H1 (cell line): ENCODE measurements at regions not wholly inside any gene's neighbourhood (a gene's known extent, or its start where the extent isn't known, plus 50 kb on each side); places are given as distances from the start of the nearest gene placed in this dataset.

Experiments used
- CBX5 ChIP-seq: fragments of 300-800, 300-1000 bp; sonication (generic); IDR thresholded peaks from 2 replicates; pipeline ENCODE4 v1.7.1; 2016; ENCODE audit warnings: antibody characterized with exemption, low read length, low read depth
- EP300 ChIP-seq, 2 experiments: IDR thresholded peaks; 1 replicate in 1 of 2; 2 replicates in 1 of 2; pipeline ENCODE4 v1.6.1; 2011 to 2012; ENCODE audit warnings: low read depth in 2 of 2, low read length in 2 of 2, mild to moderate bottlenecking in 2 of 2, borderline replicate concordance in 1 of 2, inconsistent platforms in 1 of 2, moderate library complexity in 1 of 2
- EZH2 ChIP-seq: fragments of 200-600 bp; sonication (generic); IDR thresholded peaks from 2 replicates; pipeline ENCODE4 v1.7.1; 2012; ENCODE audit warnings: low read depth, mild to moderate bottlenecking, moderate library complexity, low read length, inconsistent platforms; ENCODE audit not compliant: severe bottlenecking
- MAFK ChIP-seq: IDR thresholded peaks from 2 replicates; pipeline ENCODE4 v1.6.1; 2012; ENCODE audit warnings: low read depth, mild to moderate bottlenecking, improper control_type of control experiment, low read length
- MAX ChIP-seq: IDR thresholded peaks from 2 replicates; pipeline ENCODE4 v1.6.1; 2012; ENCODE audit warnings: inconsistent platforms
- PHF8 ChIP-seq: fragments of 200-600 bp; sonication (generic); conservative IDR thresholded peaks from 2 replicates; pipeline ENCODE4 v1.7.1; 2012; ENCODE audit warnings: low read depth, mild to moderate bottlenecking, inconsistent platforms, low read length, moderate library complexity
- POLR2A ChIP-seq, 2 experiments: IDR thresholded peaks; 1 replicate in 1 of 2; 2 replicates in 1 of 2; pipeline ENCODE4 v1.6.1; 2011; ENCODE audit warnings: low read depth in 2 of 2, low read length in 2 of 2, mild to moderate bottlenecking in 2 of 2; ENCODE audit errors: control extremely low read depth in 1 of 2
- POLR2AphosphoS5 ChIP-seq: IDR thresholded peaks from 2 replicates; pipeline ENCODE4 v1.6.1; 2011; ENCODE audit warnings: low read depth, low read length
- RFX5 ChIP-seq: IDR thresholded peaks from 2 replicates; pipeline ENCODE4 v1.6.1; 2011; ENCODE audit warnings: low read depth, low read length, improper control_type of control experiment, borderline replicate concordance
- SIRT6 ChIP-seq: IDR thresholded peaks from one replicate; pipeline ENCODE4 v1.7.1; 2012; ENCODE audit warnings: low read length, inconsistent platforms
- SRF ChIP-seq: IDR thresholded peaks from 2 replicates; pipeline ENCODE4 v1.6.1; 2011; ENCODE audit warnings: mild to moderate bottlenecking, low read depth, low read length, moderate library complexity
- TCF12 ChIP-seq: IDR thresholded peaks from 2 replicates; pipeline ENCODE4 v1.6.1; 2011; ENCODE audit warnings: low read depth, mild to moderate bottlenecking, low read length
- YY1 ChIP-seq: IDR thresholded peaks from 2 replicates; pipeline ENCODE4 v1.6.1; 2011; ENCODE audit warnings: low read depth, mild to moderate bottlenecking, low read length
- TF ChIP-seq, protein P1 (sequence below), 3 experiments: IDR thresholded peaks; 1 replicate in 2 of 3; 2 replicates in 1 of 3; pipeline versions ENCODE4 v1.5.1 to v1.6.1; 2011; ENCODE audit warnings: low read length in 3 of 3, mild to moderate bottlenecking in 3 of 3, inconsistent platforms in 2 of 3, low read depth in 1 of 3, moderate library complexity in 1 of 3; ENCODE audit not compliant: insufficient read depth in 1 of 3; ENCODE audit errors: control extremely low read depth in 1 of 3

DNA sequence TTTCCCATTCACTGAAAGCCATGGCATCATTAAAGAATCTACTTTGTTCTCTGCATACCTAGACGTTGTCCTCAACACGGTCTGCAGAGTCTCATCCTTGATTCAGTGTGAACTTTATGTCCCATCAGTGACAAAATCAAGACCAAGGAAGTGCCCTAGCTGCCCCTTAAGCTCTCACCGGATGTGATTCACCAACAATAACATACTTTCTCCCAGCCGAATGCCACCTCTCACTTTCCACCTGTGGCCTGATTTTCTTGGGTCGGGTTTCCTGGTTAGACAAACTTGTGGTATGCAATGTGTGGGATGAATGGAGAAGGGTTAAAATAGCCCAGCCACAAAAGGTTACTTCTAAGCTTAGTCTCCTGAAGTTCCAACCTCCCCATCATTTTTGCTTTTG is 145.3 kb upstream of the PAPPA start:
- TF ChIP-seq MAX (no peak), EZH2 (no peak), POLR2A (IDR thresholded peaks at IDR 0.05; ENCODE audit: control extremely low read depth in 1 of 2, low read depth in 2 of 2, low read length in 2 of 2) (no peak), TCF12 (no peak), POLR2AphosphoS5 (no peak), RFX5 (no peak), PHF8 (no peak), SIRT6 (no peak), MAFK (no peak), SRF (no peak), EP300 (IDR thresholded peaks at IDR 0.05; ENCODE audit: borderline replicate concordance in 1 of 2, low read depth in 2 of 2, low read length in 2 of 2) (no peak), YY1 (no peak), CBX5 (no peak)
- TF ChIP-seq, protein P1, sequence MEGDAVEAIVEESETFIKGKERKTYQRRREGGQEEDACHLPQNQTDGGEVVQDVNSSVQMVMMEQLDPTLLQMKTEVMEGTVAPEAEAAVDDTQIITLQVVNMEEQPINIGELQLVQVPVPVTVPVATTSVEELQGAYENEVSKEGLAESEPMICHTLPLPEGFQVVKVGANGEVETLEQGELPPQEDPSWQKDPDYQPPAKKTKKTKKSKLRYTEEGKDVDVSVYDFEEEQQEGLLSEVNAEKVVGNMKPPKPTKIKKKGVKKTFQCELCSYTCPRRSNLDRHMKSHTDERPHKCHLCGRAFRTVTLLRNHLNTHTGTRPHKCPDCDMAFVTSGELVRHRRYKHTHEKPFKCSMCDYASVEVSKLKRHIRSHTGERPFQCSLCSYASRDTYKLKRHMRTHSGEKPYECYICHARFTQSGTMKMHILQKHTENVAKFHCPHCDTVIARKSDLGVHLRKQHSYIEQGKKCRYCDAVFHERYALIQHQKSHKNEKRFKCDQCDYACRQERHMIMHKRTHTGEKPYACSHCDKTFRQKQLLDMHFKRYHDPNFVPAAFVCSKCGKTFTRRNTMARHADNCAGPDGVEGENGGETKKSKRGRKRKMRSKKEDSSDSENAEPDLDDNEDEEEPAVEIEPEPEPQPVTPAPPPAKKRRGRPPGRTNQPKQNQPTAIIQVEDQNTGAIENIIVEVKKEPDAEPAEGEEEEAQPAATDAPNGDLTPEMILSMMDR (IDR thresholded peaks at IDR 0.05; ENCODE audit: control extremely low read depth in 1 of 3, insufficient read depth in 1 of 3, low read depth in 1 of 3, low read length in 3 of 3) = no peak
